ENCODE measurements at regions not wholly inside any gene's neighbourhood (a gene's known extent, or its start where the extent isn't known, plus 50 kb on each side); places are given as distances from the start of the nearest gene placed in this dataset.

- TF ChIP-seq CTCF (IDR thresholded peaks at IDR 0.05): no peak
- TF ChIP-seq ZFX (IDR thresholded peaks at IDR 0.05; ENCODE audit: borderline replicate concordance): no peak
Measured at GRCh38 chr1:55412060-55412459, 196.9 kb upstream of the USP24 start.

All from 22Rv1 (cell line).